Frontal cortex (tissue), 3 donors: ENCODE measurements at regions not wholly inside any gene's neighbourhood (a gene's known extent, or its start where the extent isn't known, plus 50 kb on each side); places are given as distances from the start of the nearest gene placed in this dataset.

ENCODE experiments used
- DNase-seq, 2 donors: peaks; one replicate each; pipeline ENCODE4 v3.0.0; 2012; ENCODE audit warnings: low spot score in 2 of 2
- FAIRE-seq: peaks from 2 replicates; lab custom pipeline; 2012; peaks lifted over from hg19 to GRCh38; lab: Jason Lieb, UNC
- donor health status: control.
- donor health status: control.
- donor health status: control.

DNA sequence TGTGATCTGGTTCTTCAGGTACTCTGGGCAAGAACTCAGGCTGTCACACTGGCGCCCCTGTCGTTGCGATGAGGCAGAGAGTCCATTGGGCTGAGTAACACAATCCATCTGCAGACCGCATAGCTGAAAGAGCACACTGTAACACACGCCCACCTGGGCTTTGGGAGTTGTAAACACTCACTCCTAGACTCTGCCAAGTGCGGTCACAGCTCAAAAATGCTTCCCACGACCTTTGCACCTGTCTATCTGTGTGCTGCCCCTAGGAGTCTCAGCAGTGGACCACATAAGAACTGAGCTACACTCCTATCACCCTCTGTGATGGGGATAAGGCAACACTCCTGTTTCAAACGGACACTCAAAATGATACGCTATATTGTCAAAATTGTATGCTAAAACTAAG lies 2028.3 kb downstream of the PCDH7 start:
- FAIRE-seq (no peak), DNase-seq (no peak)

DNA sequence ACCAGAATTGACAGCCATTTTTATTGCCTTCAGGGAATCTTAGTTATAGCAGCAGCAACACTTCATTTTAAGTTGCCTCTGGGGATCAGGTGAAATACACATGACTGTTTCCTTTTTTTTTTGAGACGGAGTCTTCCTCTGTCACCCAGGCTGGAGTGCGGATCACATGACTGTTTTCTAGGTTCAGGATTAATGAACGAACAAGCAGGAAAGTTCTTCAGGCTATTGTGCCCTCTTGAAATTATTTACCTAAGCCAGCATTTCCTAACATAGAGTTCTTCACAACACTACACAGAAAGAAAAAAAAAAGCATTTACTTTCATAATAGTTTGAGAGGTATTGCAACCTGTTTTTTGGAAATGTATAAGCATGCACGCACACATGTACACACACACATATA lies 2032.8 kb downstream of the PCDH7 start:
- FAIRE-seq (no peak), DNase-seq (no peak)

DNA sequence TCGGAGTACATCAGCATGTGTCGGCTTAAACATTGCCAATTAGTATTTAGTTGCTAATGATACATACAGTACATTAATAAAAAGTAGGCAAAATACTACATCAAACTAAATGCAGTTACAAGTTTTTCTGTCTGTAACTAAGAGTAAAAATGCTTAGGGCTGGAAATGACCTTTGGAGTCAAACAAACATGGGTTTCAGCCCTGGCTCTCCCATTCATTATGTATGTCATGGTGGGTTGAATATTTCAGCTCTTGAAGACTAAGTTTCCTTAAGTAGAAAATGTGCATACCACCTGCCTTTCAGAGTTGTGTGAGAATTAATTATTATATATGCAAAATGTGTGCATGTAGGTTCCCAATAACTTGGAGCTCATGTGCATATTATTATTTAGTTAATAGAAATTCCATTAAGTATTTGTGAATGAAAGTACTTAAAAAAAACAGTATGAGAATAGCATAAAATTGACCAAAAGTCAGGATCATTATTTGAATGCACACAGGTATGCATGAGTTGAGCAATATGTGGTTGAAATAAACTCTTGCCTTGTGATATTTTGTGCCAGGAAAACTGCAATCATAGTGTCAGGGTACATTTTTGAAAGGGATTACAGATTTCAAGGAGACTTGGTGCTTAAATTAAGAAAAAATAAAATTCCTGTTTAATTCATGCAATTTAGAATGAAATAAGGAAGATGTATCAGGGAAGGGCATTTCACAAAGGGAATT lies 2048.7 kb downstream of the PCDH7 start:
- FAIRE-seq (no peak), DNase-seq (no peak)

DNA sequence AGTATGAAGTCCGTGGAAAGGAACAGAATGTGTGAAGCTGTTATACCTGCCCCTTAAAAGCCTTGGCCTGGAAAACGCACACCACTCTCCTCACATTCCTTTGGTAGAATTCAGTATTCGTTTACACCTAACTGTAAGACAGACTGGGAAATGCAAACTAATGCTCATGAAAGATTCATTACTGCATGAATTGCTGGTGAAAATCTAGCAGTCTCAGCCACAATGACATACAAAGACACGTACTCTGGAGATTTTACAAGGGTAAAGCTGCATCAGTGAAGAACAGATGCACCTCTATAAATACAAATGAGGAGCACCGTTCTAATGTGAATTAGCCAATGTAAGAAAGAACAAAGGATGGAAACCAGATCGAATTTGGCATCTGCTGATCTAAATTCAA lies 2051.3 kb downstream of the PCDH7 start:
- DNase-seq = no peak

DNA sequence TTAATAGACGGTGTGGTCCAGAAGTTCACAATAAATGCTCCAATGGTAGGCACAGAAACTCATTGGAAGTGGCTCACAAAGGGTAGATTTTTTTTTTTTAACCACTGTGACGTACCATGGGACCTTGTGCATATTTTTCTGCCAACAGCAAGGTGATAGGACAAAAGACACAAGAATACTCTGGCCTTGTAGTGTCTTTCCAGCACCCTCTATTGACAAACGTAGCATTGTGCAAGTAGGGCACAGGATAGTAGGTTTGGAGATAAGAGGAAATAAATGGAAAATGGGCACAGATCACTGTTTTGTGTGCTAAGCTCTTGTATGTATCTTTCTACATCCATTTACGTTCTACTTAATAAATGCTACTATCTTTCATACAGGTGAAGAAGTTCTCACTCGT lies 2054.9 kb downstream of the PCDH7 start:
- DNase-seq (no peak), FAIRE-seq (no peak)

More for the DNA sequence above, 2051.3 kb downstream of the PCDH7 start:
- no peak for FAIRE-seq

DNA sequence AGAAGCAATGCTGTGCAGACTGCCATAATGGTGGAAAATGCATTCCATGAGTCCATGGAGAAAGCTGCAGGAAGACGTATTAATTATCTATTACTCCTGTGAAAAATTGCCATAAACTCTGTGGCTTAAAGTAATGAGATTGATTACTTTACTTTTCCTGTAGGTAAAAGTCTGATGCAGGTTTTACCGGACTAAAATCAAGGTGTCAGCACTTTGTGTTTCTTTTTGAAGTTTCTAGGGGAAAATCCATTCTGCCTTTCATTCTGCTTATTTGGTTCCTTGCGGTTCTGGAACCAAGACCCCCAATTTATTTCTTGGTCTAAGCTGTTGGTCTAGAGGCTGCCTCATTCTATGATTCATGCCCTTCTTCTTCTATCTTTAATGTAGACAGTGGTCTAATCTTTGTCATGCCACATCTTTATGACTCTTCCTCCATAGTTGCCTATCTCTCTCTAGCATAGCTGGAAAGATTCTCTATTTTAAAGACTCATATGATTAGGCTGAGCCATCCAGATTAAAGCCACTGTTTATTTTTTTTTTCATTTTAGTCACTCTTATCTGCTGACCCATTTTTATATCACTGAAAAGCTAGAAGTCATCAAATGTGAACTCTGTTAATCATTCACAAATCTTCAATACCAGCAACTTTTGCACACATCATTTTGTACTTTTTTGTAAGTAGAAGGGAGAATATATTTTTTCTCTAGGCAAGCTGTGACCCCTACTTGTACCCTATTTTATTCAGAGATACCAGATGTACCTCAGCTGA lies 2056.4 kb downstream of the PCDH7 start:
- DNase-seq = no peak
- no peak for FAIRE-seq

DNA sequence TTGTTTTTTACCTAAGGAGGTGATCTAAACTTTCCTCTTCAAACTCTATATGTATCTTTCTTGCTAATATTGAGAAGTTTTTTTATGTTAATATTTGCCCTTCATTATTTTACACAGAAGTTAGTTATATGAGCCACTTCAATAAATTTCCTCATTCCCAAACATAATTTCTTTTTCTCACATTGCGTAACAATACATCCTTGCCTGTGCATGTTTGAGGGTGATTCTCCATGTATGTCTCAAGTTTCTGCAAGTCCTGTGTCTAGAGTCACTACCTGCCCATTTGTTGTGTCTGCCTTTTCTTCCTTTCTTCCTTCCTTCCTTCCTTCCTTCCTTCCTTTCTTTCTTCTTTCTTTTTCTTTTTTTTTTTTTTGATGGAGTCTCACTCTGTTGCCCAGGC lies 2057.9 kb downstream of the PCDH7 start:
- no peak for FAIRE-seq
- DNase-seq = no peak

DNA sequence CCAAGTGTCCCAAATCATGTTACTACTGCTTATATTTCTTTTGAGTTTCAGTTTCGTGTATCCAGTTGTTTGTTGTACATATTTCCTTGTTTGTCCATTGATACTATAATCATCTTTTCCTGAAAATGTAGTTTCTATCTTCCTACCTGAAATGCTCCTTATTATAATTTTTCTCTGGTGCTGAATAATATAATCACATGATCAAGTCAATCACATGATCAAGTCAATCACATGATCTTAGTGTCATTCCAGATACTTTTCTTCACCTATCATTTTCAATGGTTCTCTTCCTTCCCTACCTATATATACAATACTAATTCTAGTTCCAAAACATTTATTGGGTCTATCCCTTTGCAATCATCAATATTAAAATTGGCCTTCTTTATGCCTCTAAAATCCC lies 2058.8 kb downstream of the PCDH7 start:
- DNase-seq = no peak
- FAIRE-seq = no peak

DNA sequence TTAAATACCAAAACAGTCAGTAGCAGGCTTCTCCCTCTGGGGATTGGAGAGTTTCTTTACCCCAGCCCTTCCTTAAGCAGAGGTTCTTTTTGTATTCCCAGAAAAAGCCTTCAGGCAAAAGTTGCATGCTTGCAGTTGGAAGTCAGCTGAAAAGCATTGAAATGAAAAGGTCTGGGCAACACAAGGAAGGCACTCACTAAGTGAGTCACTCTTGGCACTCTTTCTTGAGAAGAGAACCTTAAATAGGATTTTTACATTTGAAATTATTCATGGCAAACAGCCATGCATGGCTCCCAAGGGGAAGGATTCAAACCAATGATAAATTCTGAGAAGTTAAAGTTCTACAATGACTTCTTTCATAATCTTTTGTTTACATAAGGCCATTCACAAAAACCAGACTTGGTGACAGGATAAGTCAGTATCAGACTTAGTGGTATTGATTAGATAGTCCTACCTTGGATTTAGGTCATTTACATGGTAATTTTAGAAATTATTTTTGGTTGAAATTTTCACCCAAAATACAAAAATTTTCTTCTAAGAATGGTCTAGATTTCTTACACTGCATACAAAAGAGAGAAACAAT lies 2068.9 kb downstream of the PCDH7 start:
- DNase-seq (no peak), FAIRE-seq (no peak)

DNA sequence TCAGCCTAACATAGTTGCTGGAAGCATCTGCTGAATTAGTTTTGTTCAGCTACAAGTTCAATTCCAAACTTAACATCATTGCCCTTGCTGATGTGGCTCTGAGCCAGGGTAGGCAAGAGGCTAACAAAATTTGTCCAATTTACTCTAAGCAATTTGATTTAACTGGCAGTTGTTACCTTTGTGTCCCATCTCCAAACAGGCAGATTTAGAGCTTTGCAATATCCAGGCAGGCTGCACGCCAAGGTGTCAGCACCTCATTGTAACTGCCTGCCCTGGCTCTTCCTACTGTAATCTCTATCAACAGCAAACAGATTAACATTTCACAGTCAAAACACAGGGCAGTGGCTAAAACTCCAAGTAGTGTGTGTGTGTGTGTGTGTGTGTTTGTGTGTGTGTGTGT lies 2070.6 kb downstream of the PCDH7 start:
- no peak for DNase-seq

DNA sequence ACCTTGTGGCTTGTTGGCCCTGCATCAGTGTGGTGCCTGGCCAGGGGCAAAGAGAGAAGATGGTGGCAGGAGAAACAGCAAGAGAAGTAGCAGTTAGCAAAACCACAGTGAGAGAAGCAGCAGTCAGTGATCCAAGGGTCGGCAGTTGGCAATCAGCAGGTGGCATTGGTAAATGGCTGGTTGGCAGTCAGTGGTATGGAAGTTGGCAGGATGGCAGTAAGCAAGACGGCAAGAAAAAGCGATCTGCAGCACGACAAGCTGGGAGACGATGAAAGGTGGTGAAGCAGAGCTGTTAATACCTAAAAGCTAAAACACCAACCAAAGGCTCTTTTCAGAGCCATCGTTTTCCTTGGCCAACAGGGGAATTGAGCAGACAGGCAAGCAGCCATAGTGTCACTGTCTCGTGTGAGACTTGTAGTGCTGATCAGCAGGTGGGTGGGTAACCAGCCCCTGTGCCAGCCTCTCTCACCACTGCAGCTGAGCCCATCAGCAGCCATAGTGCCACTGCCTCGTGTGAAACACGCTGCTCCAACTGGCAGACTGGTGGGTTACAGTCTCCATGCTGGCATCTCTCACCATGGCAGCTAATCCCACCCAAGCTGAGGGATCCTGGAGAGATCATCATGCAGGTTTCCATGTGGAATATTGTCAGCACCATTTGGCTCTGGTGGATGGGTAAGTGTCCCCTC lies 2078.4 kb downstream of the PCDH7 start:
- FAIRE-seq = no peak
- no peak for DNase-seq

More for the DNA sequence above, 2070.6 kb downstream of the PCDH7 start:
- no peak for FAIRE-seq

DNA sequence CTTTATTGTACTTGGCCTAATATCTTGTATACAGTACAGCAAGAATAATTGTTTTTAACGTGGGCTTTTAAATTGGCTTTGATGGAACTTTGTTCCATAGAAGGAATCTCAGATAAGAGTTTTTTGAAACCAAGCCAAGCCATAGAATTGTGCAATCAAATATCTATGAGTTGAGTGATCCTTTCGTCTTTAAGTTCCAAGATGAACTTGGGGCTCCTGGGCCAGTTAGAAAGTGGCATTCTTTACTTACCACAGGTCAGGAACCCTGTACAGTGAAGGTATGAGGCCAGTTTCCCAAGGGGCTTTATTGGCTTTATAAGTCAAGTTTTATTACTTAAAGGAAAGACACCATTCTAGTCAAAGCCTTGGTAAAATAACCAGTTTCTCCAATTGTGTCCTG lies 2104.2 kb downstream of the PCDH7 start:
- FAIRE-seq = no peak
- no peak for DNase-seq

DNA sequence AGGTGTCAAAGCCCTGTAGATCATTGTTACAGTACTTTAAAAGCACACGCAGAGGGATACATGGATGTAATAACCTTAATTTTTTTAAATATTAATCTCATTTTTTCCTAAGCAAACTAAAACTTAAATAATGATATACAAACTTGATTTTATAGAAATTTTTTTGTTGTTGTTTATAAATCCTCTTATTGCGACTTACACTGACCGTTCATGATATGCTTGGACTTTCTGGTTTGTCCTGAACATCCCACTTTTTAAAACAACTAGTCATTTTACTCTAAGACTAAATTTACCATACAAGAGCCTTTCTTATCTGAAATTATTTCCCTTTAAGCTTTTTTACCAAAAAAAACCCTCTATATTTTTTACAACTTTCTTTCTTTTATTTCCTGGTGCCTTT lies 2106.0 kb downstream of the PCDH7 start:
- DNase-seq (no peak), FAIRE-seq (no peak)

DNA sequence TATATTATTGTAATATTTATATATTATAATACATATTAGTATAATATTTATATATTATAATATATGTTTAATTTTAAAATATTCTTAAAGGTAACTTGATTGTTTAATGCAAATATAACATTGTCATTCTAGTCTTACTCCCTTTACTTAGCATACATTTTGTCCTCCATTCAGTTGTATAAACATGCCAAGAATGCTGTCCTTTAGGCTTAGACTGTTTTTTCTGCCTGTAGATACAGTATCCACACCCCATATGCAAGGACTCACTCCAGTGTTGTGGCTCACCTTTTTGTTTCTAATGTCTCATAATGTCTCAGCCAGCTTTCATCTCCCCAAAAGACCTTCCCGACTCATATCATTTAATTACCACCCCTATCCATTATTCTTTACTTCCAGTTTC lies 2110.0 kb downstream of the PCDH7 start:
- FAIRE-seq (no peak), DNase-seq (no peak)

DNA sequence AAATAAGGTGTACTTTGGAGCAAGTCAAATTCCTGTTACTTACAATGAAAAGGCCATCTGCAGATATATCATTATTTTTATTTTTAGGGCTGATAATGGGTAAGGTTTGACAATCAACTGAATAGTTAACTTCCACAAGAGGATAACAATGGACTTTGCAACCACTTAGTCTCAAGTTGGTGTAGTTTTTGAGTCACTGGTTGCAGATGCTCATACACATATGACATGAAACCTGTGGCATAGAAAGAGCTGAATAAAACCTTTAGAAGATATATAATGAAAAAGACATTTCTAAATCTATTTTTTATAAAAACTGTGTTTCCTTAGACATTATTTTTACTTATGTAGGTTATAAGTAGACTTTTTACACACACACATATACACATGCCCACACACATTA lies 2110.9 kb downstream of the PCDH7 start:
- no peak for DNase-seq

DNA sequence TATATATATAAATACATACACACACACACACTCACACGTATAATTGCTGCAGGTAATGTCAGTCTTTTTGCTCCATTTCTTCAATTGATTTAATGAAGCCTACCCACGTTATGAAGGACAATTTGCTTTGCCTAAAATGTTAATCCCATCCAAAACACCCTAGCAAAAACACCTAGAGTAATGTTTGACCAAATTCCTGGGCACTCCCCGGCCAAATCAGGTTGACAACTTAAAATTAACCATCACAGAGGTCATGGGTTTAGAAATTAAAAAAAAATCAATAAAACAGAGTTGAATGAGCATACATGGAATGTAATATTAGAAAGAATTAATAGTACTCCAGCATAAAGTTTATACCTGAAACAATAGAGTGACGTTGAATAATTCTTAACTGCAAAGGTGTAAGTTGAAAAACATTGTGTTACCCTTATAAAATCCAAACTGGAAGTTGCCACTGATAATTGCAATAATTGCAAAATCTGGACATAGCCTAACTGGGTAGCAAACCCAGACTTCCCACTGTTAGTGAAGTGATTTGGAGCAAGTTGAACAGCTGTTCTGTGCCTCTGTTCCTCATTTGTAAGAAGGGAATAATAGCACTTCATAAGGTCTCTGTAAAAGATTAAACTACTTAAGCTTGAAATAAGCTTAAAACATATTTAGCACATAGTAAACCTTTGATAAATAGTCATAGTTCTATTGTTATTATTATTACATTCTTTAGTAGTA lies 2120.5 kb downstream of the PCDH7 start:
- no peak for FAIRE-seq
- no peak for DNase-seq

More for the DNA sequence above, 2110.9 kb downstream of the PCDH7 start:
- FAIRE-seq = no peak

DNA sequence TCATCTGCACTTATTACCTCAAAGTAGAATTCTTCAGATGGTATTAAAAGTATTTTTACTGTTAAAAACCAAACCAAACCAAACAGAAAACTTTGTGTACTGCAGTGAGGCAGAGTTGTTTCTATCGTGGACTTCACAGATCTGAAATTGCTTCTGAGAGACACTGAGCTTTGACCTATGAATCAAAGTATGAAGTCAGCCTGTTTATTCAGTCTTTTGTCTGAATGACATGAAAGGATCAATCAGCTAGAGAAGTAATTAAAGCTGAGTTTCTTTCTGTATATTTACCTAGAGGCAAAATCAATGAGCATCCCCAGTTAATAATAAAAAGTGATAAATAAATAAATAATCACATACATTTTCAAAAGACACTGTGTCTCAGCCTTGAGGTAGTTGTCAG lies 2121.0 kb downstream of the PCDH7 start:
- DNase-seq (no peak), FAIRE-seq (no peak)

DNA sequence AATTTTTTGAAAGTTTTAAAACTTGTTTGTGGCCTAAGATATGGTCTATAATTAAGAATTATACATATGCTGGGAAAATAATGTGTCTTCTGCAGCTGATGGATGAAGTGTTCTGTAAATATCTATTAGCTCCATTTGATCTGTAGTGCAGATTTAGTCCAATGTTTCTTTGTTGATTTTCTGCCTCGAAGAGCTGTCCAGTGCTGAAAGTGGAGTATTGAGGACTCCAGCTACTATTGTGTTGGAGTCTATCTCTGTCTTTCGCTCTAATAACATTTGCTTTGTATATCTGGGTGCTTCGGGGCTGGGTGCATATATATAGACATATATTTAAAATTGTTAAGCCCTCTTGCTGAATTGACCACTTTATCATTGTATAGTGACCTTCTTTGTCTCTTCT lies 2127.3 kb downstream of the PCDH7 start:
- FAIRE-seq (no peak), DNase-seq (no peak)

DNA sequence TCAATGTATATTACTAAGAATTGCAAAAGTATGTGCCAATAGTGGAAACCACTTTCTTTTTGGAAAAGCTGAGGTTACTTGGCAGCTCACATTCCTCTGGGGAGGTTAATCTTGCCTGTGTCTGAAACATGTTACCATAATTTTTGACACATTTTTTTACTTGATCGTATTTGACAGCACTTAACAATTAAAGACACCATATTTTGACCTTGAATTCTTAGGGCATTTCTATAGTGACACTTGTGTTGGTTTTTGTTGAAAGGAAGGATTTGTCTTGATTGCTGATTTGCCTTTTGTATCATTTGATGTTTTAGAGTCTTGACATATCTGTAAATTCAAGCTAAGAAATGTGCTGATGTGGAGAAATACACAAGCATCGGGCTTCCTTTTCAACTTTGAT lies 2135.5 kb downstream of the PCDH7 start:
- DNase-seq = no peak
- FAIRE-seq = no peak

DNA sequence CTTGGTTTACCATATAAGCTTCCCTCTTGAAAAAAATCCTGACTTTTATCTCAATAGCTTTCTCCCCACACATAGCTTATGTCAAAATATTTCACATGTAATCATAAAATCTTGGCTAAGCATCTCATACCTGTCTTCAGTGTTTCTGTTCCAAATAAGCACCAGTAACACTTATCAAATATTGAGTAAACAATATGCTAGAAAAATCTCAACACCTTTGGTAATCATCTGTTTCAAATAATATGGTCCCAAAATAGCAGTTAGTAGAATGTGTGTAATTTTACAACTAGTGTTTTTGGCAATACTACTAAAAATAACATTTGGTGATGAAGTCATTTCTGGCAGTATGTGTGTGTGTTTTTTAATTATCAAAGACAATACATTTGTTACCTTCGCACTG lies 2138.2 kb downstream of the PCDH7 start:
- no peak for DNase-seq
- no peak for FAIRE-seq
